ENCODE measurements at regions not wholly inside any gene's neighbourhood (a gene's known extent, or its start where the extent isn't known, plus 50 kb on each side); places are given as distances from the start of the nearest gene placed in this dataset.
A peak's percentile ranks its signal among the peaks of the same experiment; 100 is the strongest.

- H3K4me1 ChIP-seq (ENCODE audit: low read length), result peaks cover 51% of the 10 kb centered on the region
- H3K27ac ChIP-seq (ENCODE audit: low read length), result no peak overlapping the region
- no peaks in the 10 kb centered on the region for H3K79me2 ChIP-seq (ENCODE audit: low read length)
- peak overlapping the region; percentile 6; the same call in 1 of the 2 replicates for H3K4me2 ChIP-seq (ENCODE audit: low read length)
- H3K36me3 ChIP-seq (replicated peaks; ENCODE audit: low read depth, low read length), result no peaks in the 10 kb centered on the region
- TF ChIP-seq, protein P1, sequence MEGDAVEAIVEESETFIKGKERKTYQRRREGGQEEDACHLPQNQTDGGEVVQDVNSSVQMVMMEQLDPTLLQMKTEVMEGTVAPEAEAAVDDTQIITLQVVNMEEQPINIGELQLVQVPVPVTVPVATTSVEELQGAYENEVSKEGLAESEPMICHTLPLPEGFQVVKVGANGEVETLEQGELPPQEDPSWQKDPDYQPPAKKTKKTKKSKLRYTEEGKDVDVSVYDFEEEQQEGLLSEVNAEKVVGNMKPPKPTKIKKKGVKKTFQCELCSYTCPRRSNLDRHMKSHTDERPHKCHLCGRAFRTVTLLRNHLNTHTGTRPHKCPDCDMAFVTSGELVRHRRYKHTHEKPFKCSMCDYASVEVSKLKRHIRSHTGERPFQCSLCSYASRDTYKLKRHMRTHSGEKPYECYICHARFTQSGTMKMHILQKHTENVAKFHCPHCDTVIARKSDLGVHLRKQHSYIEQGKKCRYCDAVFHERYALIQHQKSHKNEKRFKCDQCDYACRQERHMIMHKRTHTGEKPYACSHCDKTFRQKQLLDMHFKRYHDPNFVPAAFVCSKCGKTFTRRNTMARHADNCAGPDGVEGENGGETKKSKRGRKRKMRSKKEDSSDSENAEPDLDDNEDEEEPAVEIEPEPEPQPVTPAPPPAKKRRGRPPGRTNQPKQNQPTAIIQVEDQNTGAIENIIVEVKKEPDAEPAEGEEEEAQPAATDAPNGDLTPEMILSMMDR (IDR thresholded peaks at IDR 0.05; ENCODE audit: low read depth, low read length), result peak; percentile 68
- TF ChIP-seq EZH2phosphoT487 (IDR thresholded peaks at IDR 0.05; ENCODE audit: low read depth), result no peak
- no peak overlapping the region for H3K4me3 ChIP-seq (ENCODE audit: low read length)
- H3K9ac ChIP-seq (ENCODE audit: low read length), result no peak overlapping the region
- no peaks in the 10 kb centered on the region for H3K9me3 ChIP-seq (ENCODE audit: insufficient read depth, low read length)
- no peaks in the 10 kb centered on the region for H4K20me1 ChIP-seq (ENCODE audit: insufficient read depth, low read length)
- H3K27me3 ChIP-seq (ENCODE audit: low read depth, low read length), result peaks cover 52% of the 10 kb centered on the region
- no peak overlapping the region for H2AFZ ChIP-seq (ENCODE audit: low read depth, low read length)
These were observed 165.2 kb upstream of the CST7 start for GRCh38 chr20:24783631-24784492.

GRCh38 chr20:24784607-24785006, 164.5 kb upstream of the CST7 start:
- peak overlapping the region; percentile 6; the same call in 1 of the 2 replicates for H3K4me2 ChIP-seq (ENCODE audit: low read length)
- H3K4me1 ChIP-seq (ENCODE audit: low read length), result peaks cover 51% of the 10 kb centered on the region
- no peaks in the 10 kb centered on the region for H3K9me3 ChIP-seq (ENCODE audit: insufficient read depth, low read length)
- H3K9ac ChIP-seq (ENCODE audit: low read length), result no peak overlapping the region
- H3K27ac ChIP-seq (ENCODE audit: low read length), result no peak overlapping the region
- peaks cover 51% of the 10 kb centered on the region for H3K27me3 ChIP-seq (ENCODE audit: low read depth, low read length)
- no peak overlapping the region for H3K4me3 ChIP-seq (ENCODE audit: low read length)
- H4K20me1 ChIP-seq (ENCODE audit: insufficient read depth, low read length), result no peaks in the 10 kb centered on the region
- H3K79me2 ChIP-seq (ENCODE audit: low read length), result no peaks in the 10 kb centered on the region
- H3K36me3 ChIP-seq (replicated peaks; ENCODE audit: low read depth, low read length), result no peaks in the 10 kb centered on the region
- TF ChIP-seq EZH2phosphoT487 (IDR thresholded peaks at IDR 0.05; ENCODE audit: low read depth), result no peak
- TF ChIP-seq, protein P1 (IDR thresholded peaks at IDR 0.05; ENCODE audit: low read depth, low read length), result no peak
- no peak overlapping the region for H2AFZ ChIP-seq (ENCODE audit: low read depth, low read length)

- peaks cover 48% of the 10 kb centered on the region for H3K4me1 ChIP-seq (ENCODE audit: low read length)
- H3K79me2 ChIP-seq (ENCODE audit: low read length), result no peaks in the 10 kb centered on the region
- no peaks in the 10 kb centered on the region for H3K9me3 ChIP-seq (ENCODE audit: insufficient read depth, low read length)
- no peaks in the 10 kb centered on the region for H3K36me3 ChIP-seq (replicated peaks; ENCODE audit: low read depth, low read length)
- H3K4me2 ChIP-seq (ENCODE audit: low read length), result no peak overlapping the region
- no peak overlapping the region for H3K27ac ChIP-seq (ENCODE audit: low read length)
- no peak overlapping the region for H3K9ac ChIP-seq (ENCODE audit: low read length)
- no peaks in the 10 kb centered on the region for H4K20me1 ChIP-seq (ENCODE audit: insufficient read depth, low read length)
- no peak for TF ChIP-seq EZH2phosphoT487 (IDR thresholded peaks at IDR 0.05; ENCODE audit: low read depth)
- TF ChIP-seq, protein P1 (IDR thresholded peaks at IDR 0.05; ENCODE audit: low read depth, low read length), result no peak
- H3K4me3 ChIP-seq (ENCODE audit: low read length), result no peak overlapping the region
- peaks cover 50% of the 10 kb centered on the region for H3K27me3 ChIP-seq (ENCODE audit: low read depth, low read length)
- H2AFZ ChIP-seq (ENCODE audit: low read depth, low read length), result no peak overlapping the region
These were observed 163.6 kb upstream of the CST7 start for GRCh38 chr20:24785141-24786110.

GRCh38 chr20:24786111-24786495, 163.0 kb upstream of the CST7 start:
- Histone ChIP-seq H3K4me2 (ENCODE audit: low read length) (no peak overlapping the region), H2AFZ (ENCODE audit: low read depth, low read length) (no peak overlapping the region), H3K9me3 (ENCODE audit: insufficient read depth, low read length) (no peaks in the 10 kb centered on the region), H4K20me1 (ENCODE audit: insufficient read depth, low read length) (no peaks in the 10 kb centered on the region), H3K27me3 (ENCODE audit: low read depth, low read length) (peaks cover 51% of the 10 kb centered on the region), H3K4me3 (ENCODE audit: low read length) (no peak overlapping the region), H3K4me1 (ENCODE audit: low read length) (peaks cover 42% of the 10 kb centered on the region), H3K36me3 (replicated peaks; ENCODE audit: low read depth, low read length) (no peaks in the 10 kb centered on the region), H3K79me2 (ENCODE audit: low read length) (no peaks in the 10 kb centered on the region), H3K9ac (ENCODE audit: low read length) (no peak overlapping the region), H3K27ac (ENCODE audit: low read length) (no peak overlapping the region)
- TF ChIP-seq, protein P1 (IDR thresholded peaks at IDR 0.05; ENCODE audit: low read depth, low read length), result no peak
- no peak for TF ChIP-seq EZH2phosphoT487 (IDR thresholded peaks at IDR 0.05; ENCODE audit: low read depth)

All from OCI-LY3 (cell line).